ENCODE measurements at regions not wholly inside any gene's neighbourhood (a gene's known extent, or its start where the extent isn't known, plus 50 kb on each side); places are given as distances from the start of the nearest gene placed in this dataset.

DNA sequence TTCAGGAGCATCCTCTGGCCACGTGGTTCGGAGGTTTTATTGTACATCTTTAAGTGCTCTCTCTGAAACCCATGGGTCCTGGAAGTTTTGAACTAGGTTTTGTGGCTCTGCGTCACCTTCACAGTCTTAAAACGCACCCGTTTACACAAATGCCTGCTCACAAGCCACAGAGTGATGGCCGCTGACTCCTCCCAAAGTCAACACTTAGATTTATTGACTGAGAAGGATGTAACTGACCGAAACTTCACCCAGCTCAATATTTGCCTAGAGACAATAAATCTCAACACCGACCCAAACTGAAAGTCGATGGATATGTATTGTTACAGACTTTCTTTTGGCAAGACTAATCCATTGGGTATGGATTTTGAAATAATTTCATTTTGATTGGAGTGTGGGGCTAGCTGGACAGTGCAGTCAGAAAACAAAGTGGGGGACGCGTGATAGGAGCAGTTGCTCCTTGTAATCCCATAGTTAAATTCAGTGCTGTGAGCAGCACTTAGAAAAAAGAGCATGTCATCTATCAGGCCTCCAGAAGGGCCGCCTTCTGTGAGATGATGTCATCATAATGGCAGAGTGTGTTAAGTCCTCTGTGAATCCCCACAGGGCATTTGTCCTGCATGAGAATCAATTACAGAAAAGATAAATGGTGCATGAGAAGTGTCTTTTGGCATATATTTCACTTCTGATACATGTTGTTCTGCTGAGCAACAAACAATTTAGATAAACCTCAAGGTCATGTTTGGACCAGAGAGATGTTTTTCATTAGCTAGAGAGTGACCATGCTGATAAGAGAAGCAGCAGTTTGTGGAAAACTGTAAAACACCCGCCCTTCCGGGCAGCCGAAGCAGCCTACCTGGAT, 183.7 kb downstream of the INO80D start (continued):
- TF ChIP-seq, protein P1, sequence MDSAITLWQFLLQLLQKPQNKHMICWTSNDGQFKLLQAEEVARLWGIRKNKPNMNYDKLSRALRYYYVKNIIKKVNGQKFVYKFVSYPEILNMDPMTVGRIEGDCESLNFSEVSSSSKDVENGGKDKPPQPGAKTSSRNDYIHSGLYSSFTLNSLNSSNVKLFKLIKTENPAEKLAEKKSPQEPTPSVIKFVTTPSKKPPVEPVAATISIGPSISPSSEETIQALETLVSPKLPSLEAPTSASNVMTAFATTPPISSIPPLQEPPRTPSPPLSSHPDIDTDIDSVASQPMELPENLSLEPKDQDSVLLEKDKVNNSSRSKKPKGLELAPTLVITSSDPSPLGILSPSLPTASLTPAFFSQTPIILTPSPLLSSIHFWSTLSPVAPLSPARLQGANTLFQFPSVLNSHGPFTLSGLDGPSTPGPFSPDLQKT (CRISPR knock-in tag; IDR thresholded peaks at IDR 0.05; ENCODE audit: borderline replicate concordance), result no peak
- no peak for TF ChIP-seq SPEN (CRISPR knock-in tag; IDR thresholded peaks at IDR 0.05; ENCODE audit: low read depth)
- TF ChIP-seq, protein P2, sequence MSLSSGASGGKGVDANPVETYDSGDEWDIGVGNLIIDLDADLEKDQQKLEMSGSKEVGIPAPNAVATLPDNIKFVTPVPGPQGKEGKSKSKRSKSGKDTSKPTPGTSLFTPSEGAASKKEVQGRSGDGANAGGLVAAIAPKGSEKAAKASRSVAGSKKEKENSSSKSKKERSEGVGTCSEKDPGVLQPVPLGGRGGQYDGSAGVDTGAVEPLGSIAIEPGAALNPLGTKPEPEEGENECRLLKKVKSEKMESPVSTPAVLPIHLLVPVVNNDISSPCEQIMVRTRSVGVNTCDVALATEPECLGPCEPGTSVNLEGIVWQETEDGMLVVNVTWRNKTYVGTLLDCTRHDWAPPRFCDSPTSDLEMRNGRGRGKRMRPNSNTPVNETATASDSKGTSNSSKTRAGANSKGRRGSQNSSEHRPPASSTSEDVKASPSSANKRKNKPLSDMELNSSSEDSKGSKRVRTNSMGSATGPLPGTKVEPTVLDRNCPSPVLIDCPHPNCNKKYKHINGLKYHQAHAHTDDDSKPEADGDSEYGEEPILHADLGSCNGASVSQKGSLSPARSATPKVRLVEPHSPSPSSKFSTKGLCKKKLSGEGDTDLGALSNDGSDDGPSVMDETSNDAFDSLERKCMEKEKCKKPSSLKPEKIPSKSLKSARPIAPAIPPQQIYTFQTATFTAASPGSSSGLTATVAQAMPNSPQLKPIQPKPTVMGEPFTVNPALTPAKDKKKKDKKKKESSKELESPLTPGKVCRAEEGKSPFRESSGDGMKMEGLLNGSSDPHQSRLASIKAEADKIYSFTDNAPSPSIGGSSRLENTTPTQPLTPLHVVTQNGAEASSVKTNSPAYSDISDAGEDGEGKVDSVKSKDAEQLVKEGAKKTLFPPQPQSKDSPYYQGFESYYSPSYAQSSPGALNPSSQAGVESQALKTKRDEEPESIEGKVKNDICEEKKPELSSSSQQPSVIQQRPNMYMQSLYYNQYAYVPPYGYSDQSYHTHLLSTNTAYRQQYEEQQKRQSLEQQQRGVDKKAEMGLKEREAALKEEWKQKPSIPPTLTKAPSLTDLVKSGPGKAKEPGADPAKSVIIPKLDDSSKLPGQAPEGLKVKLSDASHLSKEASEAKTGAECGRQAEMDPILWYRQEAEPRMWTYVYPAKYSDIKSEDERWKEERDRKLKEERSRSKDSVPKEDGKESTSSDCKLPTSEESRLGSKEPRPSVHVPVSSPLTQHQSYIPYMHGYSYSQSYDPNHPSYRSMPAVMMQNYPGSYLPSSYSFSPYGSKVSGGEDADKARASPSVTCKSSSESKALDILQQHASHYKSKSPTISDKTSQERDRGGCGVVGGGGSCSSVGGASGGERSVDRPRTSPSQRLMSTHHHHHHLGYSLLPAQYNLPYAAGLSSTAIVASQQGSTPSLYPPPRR (CRISPR knock-in tag; IDR thresholded peaks at IDR 0.05; ENCODE audit: borderline replicate concordance), result peak; percentile 64
- 0 out of 2 replicates have a peak, but pooled peaks have one; percentile 14 for TF ChIP-seq HOXA3 (CRISPR knock-in tag; IDR thresholded peaks at IDR 0.05)
- TF ChIP-seq ZNF687 (CRISPR knock-in tag; IDR thresholded peaks at IDR 0.05), result no peak
- TF ChIP-seq SOX6 (IDR thresholded peaks at IDR 0.05), result no peak
- peak; percentile 72 for TF ChIP-seq SOX6 (CRISPR knock-in tag; IDR thresholded peaks at IDR 0.05)
- no peak for TF ChIP-seq MAZ (IDR thresholded peaks at IDR 0.05; ENCODE audit: borderline replicate concordance, low read depth, low read length)
- no peak for TF ChIP-seq MAZ (CRISPR knock-in tag; IDR thresholded peaks at IDR 0.05; ENCODE audit: low read depth)
- no peak for TF ChIP-seq HOMEZ (CRISPR knock-in tag; IDR thresholded peaks at IDR 0.05; ENCODE audit: low read depth)
- TF ChIP-seq, protein P3, sequence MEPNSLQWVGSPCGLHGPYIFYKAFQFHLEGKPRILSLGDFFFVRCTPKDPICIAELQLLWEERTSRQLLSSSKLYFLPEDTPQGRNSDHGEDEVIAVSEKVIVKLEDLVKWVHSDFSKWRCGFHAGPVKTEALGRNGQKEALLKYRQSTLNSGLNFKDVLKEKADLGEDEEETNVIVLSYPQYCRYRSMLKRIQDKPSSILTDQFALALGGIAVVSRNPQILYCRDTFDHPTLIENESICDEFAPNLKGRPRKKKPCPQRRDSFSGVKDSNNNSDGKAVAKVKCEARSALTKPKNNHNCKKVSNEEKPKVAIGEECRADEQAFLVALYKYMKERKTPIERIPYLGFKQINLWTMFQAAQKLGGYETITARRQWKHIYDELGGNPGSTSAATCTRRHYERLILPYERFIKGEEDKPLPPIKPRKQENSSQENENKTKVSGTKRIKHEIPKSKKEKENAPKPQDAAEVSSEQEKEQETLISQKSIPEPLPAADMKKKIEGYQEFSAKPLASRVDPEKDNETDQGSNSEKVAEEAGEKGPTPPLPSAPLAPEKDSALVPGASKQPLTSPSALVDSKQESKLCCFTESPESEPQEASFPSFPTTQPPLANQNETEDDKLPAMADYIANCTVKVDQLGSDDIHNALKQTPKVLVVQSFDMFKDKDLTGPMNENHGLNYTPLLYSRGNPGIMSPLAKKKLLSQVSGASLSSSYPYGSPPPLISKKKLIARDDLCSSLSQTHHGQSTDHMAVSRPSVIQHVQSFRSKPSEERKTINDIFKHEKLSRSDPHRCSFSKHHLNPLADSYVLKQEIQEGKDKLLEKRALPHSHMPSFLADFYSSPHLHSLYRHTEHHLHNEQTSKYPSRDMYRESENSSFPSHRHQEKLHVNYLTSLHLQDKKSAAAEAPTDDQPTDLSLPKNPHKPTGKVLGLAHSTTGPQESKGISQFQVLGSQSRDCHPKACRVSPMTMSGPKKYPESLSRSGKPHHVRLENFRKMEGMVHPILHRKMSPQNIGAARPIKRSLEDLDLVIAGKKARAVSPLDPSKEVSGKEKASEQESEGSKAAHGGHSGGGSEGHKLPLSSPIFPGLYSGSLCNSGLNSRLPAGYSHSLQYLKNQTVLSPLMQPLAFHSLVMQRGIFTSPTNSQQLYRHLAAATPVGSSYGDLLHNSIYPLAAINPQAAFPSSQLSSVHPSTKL (CRISPR knock-in tag; IDR thresholded peaks at IDR 0.05), result peak; percentile 83
- no peak for TF ChIP-seq EHMT2 (IDR thresholded peaks at IDR 0.05; ENCODE audit: borderline replicate concordance, low read depth, low read length)

Measured in HepG2 (cell line).